GM18508 (cell line): ENCODE measurements at regions not wholly inside any gene's neighbourhood (a gene's known extent, or its start where the extent isn't known, plus 50 kb on each side); places are given as distances from the start of the nearest gene placed in this dataset.

ENCODE experiments used
- ATAC-seq: cut with Tn5 transposase; IDR thresholded peaks from one replicate; pipeline ENCODE4 v1.9.1; 2021; ENCODE audit warnings: moderate number of reproducible peaks; ENCODE audit not compliant: insufficient read depth, unreplicated experiment

GRCh38 chr13:31050486-31051400, 111.0 kb downstream of the HSPH1 start:
- ATAC-seq, result no peak

GRCh38 chr13:31049833-31050232, 111.9 kb downstream of the HSPH1 start:
- no peak for ATAC-seq

- no peak for ATAC-seq
Measured at GRCh38 chr13:31049083-31049482, 112.6 kb downstream of the HSPH1 start.

- ATAC-seq, result no peak
Measured at GRCh38 chr13:31048521-31048920, 113.2 kb downstream of the HSPH1 start.

GRCh38 chr13:31046711-31047279, 114.3 kb downstream of the TEX26 start:
- no peak for ATAC-seq

- peak; percentile 48 for ATAC-seq
Measured at GRCh38 chr13:31045286-31046081, 113.0 kb downstream of the TEX26 start.

- no peak for ATAC-seq
Measured at GRCh38 chr13:31044364-31045285, 112.2 kb downstream of the TEX26 start.

- ATAC-seq, result no peak
Measured at GRCh38 chr13:31043957-31044356, 111.5 kb downstream of the TEX26 start.

- no peak for ATAC-seq
Measured at GRCh38 chr13:31042481-31043165, 110.2 kb downstream of the TEX26 start.

- ATAC-seq, result no peak
Measured at GRCh38 chr13:31042049-31042448, 109.6 kb downstream of the TEX26 start.

- peak; percentile 65 for ATAC-seq
Measured at GRCh38 chr13:31038834-31039552, 106.5 kb downstream of the TEX26 start.

GRCh38 chr13:31037874-31038500, 105.5 kb downstream of the TEX26 start:
- no peak for ATAC-seq

- no peak for ATAC-seq
Measured at GRCh38 chr13:31036731-31037695, 104.6 kb downstream of the TEX26 start.

- ATAC-seq, result no peak
Measured at GRCh38 chr13:31035185-31035965, 102.9 kb downstream of the TEX26 start.

GRCh38 chr13:31032528-31033113, 100.2 kb downstream of the TEX26 start:
- ATAC-seq, result no peak

GRCh38 chr13:31031482-31031881, 99.0 kb downstream of the TEX26 start:
- ATAC-seq, result no peak
